ENCODE measurements at regions not wholly inside any gene's neighbourhood (a gene's known extent, or its start where the extent isn't known, plus 50 kb on each side); places are given as distances from the start of the nearest gene placed in this dataset.

DNA sequence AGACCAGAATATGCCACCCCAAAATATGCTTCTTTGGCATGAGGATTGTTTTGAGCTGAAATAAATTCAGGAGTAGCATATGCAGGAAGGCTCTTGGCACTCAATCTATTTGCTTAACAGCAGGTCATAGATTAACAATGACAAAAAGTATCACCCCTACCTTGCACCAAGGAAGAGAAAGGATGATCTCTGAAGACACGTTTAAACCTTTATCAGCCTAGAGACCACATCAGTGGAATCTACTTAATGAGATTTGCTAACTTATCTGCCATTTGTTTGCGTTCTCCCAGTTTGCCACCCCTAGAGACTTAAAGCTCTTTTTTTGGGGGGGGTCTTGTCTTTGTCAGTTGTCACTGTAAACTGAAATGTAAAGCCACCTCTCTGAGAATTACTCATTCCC is 1278.7 kb upstream of the USP15 start:
- Histone ChIP-seq H3K27ac (no peak overlapping the region), H3K4me1 (no peaks in the 10 kb centered on the region), H3K36me3 (no peaks in the 10 kb centered on the region), H3K9ac (ENCODE audit: low read depth in 2 of 2, low read length in 2 of 2) (no peak overlapping the region), H3K9me3 (no peaks in the 10 kb centered on the region), H3K4me3 (no peak overlapping the region), H3K27me3 (no peaks in the 10 kb centered on the region)
- no peak for DNase-seq
- intact Hi-C loops (cut with DNase I) = no loop called here
- no peak for TF ChIP-seq CTCF (IDR thresholded peaks at IDR 0.05)

DNA sequence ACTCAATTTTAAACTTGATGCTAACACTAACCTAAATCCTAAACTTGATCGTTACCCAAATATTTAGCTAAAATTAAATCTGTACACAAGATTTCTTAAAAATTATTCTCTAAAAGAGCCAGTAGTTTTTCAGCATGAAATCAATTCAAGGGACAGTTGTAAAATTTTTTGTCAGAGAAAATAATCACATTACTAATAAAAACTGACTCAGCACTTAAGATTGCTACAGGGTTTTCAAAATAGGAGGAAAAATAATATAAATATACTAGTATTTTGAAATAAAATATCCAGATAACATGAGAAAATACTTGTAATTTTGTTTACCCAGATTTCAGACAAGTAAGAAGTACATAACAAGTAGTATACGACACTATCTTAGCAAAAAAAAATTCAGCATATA is 1268.1 kb upstream of the USP15 start:
- no peak for DNase-seq
- intact Hi-C loops (cut with DNase I) = no loop called here
- no peak for TF ChIP-seq CTCF (IDR thresholded peaks at IDR 0.05)
- Histone ChIP-seq H3K4me3 (no peak overlapping the region), H3K9me3 (no peaks in the 10 kb centered on the region), H3K27ac (no peak overlapping the region), H3K36me3 (no peaks in the 10 kb centered on the region), H3K9ac (ENCODE audit: low read depth in 2 of 2, low read length in 2 of 2) (no peak overlapping the region), H3K4me1 (no peaks in the 10 kb centered on the region), H3K27me3 (no peaks in the 10 kb centered on the region)

DNA sequence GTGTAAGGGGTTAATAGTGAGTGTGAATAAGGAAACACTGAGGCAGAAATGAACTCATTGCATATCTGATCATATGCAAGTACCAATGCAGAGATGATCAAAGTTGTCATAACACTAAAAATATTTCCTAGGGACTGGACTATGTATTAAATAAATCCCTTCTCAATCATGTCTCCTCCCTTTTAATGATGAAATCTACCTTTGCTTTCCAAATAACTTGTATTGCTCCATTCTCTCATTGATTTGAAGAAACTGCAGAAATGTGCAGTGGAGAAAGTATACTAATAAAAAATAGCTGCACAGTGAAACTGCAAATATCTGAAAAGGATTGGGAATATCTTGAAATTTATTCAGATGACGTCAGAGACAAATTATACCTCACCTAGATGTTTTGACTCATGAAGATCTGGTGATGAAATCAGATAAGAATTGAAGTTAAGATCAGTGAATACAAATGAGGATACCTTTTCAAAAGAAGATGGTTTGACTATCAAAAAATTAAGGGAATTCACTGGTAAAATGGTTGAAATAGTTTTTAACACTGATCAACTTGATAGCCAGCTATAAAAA is 1264.9 kb upstream of the USP15 start:
- no peak overlapping the region for H3K4me3 ChIP-seq
- H3K27me3 ChIP-seq = no peaks in the 10 kb centered on the region
- DNase-seq = no peak
- no peaks in the 10 kb centered on the region for H3K36me3 ChIP-seq
- TF ChIP-seq CTCF (IDR thresholded peaks at IDR 0.05) = no peak
- H3K9me3 ChIP-seq = no peaks in the 10 kb centered on the region
- no peak overlapping the region for H3K27ac ChIP-seq
- intact Hi-C loops (cut with DNase I) = no loop called here
- H3K4me1 ChIP-seq = no peaks in the 10 kb centered on the region
- no peak overlapping the region for H3K9ac ChIP-seq (ENCODE audit: low read depth in 2 of 2, low read length in 2 of 2)

DNA sequence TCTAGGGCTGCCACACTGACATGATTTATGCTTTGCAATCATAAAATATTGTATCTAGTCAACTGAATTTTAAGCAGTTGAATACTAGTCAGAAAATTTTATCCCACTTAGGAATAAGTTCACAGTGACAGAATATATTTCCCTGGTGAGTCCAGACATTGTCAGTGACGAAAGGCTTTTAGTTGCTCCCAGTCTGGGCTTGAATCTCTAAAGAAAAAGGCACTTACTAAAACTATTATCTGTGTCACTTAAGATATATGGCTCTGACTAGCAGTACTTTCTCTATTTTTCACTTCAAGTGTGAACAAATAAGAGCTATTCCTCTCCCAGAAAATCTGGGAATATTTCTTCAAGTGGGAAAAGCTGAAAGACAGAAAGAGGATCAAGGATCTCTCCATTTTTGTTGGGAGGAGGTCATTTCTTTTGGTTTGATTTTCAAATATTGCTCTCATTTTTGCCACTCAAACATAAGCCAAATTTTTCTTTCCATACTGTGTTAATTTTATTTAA is 1262.3 kb upstream of the USP15 start:
- no peak overlapping the region for H3K9ac ChIP-seq (ENCODE audit: low read depth in 2 of 2, low read length in 2 of 2)
- no peak for TF ChIP-seq CTCF (IDR thresholded peaks at IDR 0.05)
- H3K36me3 ChIP-seq = no peaks in the 10 kb centered on the region
- no peaks in the 10 kb centered on the region for H3K4me1 ChIP-seq
- no peaks in the 10 kb centered on the region for H3K27me3 ChIP-seq
- H3K27ac ChIP-seq = no peak overlapping the region
- intact Hi-C loops (cut with DNase I) = no loop called here
- H3K4me3 ChIP-seq = no peak overlapping the region
- H3K9me3 ChIP-seq = no peaks in the 10 kb centered on the region
- DNase-seq = no peak

DNA sequence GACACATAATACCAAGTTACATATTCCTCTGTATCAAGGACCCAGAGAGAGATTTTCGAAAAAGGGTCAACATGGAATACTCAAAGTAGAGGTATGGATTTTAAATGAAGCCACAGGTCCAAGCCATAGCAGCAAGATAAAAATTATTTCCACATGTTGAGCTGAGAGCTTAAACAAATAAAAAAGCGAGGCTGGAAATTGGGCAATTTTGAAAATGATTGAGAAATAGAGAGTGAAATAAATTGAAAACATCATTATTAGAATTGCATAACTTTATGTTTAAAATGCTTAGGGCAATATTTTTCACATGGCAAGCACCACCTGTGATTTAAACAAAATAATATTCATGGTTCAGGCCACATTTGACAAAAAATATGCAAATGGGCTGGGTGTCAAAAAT is 1251.0 kb upstream of the USP15 start:
- no peak for TF ChIP-seq CTCF (IDR thresholded peaks at IDR 0.05)
- H3K4me1 ChIP-seq = no peaks in the 10 kb centered on the region
- no peaks in the 10 kb centered on the region for H3K36me3 ChIP-seq
- H3K4me3 ChIP-seq = no peak overlapping the region
- intact Hi-C loops (cut with DNase I) = no loop called here
- H3K9ac ChIP-seq (ENCODE audit: low read depth in 2 of 2, low read length in 2 of 2) = no peak overlapping the region
- H3K27me3 ChIP-seq = no peaks in the 10 kb centered on the region
- H3K27ac ChIP-seq = no peak overlapping the region
- no peak for DNase-seq
- H3K9me3 ChIP-seq = no peaks in the 10 kb centered on the region

Data from colonic mucosa (tissue), 4 donors.